ENCODE measurements at regions not wholly inside any gene's neighbourhood (a gene's known extent, or its start where the extent isn't known, plus 50 kb on each side); places are given as distances from the start of the nearest gene placed in this dataset.

GRCh38 chrX:120761810-120762209 lies 113.9 kb downstream of the CT47B1 start:
- TF ChIP-seq CTCF (conservative IDR thresholded peaks at IDR 0.05; ENCODE audit: low read depth, low read length) (no peak), EZH2 (IDR thresholded peaks at IDR 0.05; ENCODE audit: borderline replicate concordance, low read depth, low read length, poor library complexity, severe bottlenecking) (no peak)

Data from A673 (cell line).